ENCODE measurements at regions not wholly inside any gene's neighbourhood (a gene's known extent, or its start where the extent isn't known, plus 50 kb on each side); places are given as distances from the start of the nearest gene placed in this dataset.

DNA sequence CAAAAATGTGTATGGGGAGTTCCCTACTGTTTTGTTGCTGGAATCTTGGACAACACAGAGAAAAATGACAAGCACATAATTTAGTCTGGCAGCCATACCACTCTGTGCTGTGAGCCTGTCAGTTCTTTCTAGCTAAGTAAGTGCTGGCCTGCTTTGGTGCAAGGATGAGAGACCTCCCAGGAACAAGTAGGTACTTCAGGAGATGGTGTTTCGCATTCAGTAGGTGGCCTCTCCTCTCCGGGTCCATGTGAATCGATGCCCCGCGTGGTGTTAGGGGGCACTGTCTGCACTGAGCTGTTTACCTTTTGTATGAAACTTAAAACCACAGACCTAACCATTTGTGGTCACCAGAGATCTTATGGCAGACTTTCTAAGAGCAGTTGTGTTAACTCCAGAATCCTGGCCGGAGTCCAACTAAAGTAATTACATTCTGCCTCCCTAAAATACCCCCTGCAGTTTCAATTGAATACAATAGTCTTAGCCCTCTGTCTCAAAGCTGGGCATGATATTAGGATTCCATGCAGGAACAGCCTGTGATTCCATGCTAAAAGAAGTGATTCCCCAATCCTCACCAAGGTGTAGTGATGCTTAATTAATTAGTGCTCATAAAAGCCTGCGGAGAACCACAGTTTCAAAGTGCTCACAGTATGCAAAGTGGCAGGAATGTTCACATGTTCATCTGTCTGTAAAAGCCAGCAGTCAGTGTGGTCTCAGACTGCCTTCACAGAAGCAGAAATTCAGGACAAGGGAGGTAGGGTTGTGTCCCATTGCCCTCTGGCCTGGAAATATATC is 64.2 kb downstream of the LLPH start:
- no peak for DNase-seq
- no peak for TF ChIP-seq GATA1 (IDR thresholded peaks at IDR 0.05; ENCODE audit: low read depth, low read length)
- TF ChIP-seq POLR2A (IDR thresholded peaks at IDR 0.05; ENCODE audit: low read length) = no peak

DNA sequence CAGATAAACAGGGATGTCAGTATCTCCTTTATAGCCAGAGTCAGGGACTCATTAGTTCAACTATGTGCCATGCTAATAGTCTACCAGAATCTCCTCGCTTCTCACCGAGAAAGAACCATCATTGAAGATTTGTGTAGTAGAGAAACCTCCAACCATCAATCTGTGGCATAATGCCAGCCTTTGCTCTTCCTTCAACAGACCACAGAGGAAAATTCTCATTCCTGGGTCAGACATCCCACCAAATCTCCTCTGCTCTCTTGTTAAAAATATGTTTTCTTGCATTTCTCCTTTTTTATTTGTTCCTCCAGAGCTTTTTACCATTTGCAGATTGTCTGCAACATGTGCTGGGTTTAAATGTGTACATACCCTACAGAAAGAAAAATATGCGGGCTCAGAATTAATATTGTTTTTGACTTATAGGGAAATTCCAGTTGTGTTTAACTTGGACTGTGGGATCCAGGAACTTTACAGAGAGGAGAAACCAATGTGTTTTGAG is 64.9 kb downstream of the LLPH start:
- DNase-seq = no peak
- TF ChIP-seq POLR2A (IDR thresholded peaks at IDR 0.05; ENCODE audit: low read length) (no peak), GATA1 (IDR thresholded peaks at IDR 0.05; ENCODE audit: low read depth, low read length) (no peak)

DNA sequence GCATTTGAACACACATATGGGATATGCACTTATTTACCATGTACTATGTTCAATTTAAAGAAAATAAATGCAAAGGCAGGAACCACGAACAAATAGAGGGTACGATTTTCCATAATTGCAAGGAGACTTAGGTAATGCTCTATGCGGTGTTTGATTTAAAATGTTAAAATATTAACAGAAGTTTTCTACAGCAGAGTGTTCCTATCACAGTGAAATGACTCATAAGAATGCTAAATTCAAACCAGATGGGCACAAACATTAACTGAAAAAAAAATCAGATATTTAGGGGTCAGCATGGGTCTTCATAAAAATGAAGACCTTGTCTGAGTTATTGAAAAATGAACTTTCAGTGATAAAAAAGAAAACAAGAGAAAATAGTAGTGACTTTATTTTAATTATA is 65.4 kb downstream of the LLPH start:
- no peak for DNase-seq
- TF ChIP-seq POLR2A (IDR thresholded peaks at IDR 0.05; ENCODE audit: low read length) (no peak), GATA1 (IDR thresholded peaks at IDR 0.05; ENCODE audit: low read depth, low read length) (no peak)

GRCh38 chr12:66063916-66064315 is 66.6 kb downstream of the LLPH start:
- DNase-seq = no peak
- TF ChIP-seq GATA1 (IDR thresholded peaks at IDR 0.05; ENCODE audit: low read depth, low read length) (no peak), POLR2A (IDR thresholded peaks at IDR 0.05; ENCODE audit: low read length) (no peak)

GRCh38 chr12:66062290-66062625 is 68.3 kb downstream of the LLPH start:
- DNase-seq = no peak
- no peak for TF ChIP-seq GATA1 (IDR thresholded peaks at IDR 0.05; ENCODE audit: low read depth, low read length)
- no peak for TF ChIP-seq POLR2A (IDR thresholded peaks at IDR 0.05; ENCODE audit: low read length)

- no peak for TF ChIP-seq POLR2A (IDR thresholded peaks at IDR 0.05; ENCODE audit: low read length)
- no peak for TF ChIP-seq GATA1 (IDR thresholded peaks at IDR 0.05; ENCODE audit: low read depth, low read length)
- DNase-seq = no peak
These were observed 68.8 kb downstream of the LLPH start for GRCh38 chr12:66061557-66062289.

DNA sequence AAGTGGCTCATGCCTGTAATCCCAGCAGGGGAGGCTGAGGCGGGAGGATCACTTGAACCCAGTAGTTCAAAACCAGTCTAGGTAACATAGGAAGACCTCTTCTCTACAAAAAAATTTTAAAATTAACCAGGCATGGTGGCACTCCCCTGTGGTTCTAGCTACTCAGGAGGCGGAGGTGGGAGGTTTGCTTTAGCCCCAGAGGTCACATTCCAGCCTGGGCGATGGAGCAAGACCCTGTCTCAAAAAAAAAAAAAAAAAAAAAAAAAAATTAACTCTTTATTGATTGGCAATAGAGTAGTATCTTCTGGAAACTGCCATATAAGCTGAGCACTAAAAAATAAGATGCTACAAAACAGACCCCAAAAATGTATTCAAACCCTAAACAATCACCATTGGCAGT is 69.5 kb downstream of the LLPH start:
- TF ChIP-seq GATA1 (IDR thresholded peaks at IDR 0.05; ENCODE audit: low read depth, low read length) (no peak), POLR2A (IDR thresholded peaks at IDR 0.05; ENCODE audit: low read length) (no peak)
- DNase-seq = no peak

DNA sequence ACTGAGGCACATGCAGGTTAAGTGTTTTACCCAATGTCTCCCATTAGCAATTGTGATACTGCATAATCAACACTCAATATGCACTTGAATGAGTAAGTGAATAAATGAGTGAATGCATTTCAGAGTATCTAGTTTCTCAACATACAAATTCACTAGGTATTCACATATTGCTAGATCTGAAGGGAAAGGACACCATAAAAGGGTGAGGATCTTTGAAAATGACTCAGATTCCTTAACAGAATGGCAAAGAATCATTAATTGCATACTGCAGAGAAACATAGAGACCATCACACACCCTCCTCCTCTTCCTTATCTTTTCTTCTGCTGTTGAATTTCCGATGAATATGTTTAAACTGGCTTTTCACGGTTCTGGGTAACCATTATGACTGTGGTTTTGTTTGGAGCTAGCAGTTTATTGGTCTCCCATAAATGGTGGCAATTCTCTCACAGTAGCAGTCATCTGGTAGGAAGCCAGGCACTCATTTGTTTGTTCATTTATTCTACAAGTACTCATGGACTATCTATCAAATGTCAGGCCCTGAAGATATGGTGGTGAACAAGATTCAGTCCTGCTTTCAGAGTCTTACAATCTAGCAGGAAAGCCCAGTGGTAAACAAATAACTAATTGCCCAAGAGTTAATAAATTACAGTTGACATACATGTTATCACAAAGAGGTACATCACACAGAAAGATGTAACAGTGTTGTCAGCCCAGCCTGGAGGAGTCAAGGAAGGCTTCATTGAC is 70.2 kb downstream of the LLPH start:
- TF ChIP-seq GATA1 (IDR thresholded peaks at IDR 0.05; ENCODE audit: low read depth, low read length) (no peak), POLR2A (IDR thresholded peaks at IDR 0.05; ENCODE audit: low read length) (no peak)
- no peak for DNase-seq

DNA sequence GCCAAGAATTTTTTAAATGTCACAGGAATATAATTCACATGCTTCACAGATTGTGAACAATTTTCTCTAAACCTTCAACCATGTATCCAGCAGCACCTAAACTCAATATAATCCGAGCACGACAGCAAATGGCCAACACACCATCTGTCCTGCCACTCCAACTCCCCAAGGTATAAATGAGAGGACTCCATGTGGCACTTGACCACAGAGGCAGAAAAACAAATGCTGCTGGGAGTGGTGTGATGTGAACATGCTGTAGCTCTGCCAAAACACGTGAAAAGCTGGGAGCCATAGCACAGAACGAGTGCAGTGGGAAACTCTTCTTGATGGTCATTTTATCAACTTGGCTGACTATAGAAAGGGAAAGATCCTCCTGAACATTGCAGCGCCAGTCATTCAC is 70.9 kb downstream of the LLPH start:
- DNase-seq = no peak
- TF ChIP-seq GATA1 (IDR thresholded peaks at IDR 0.05; ENCODE audit: low read depth, low read length) (no peak), POLR2A (IDR thresholded peaks at IDR 0.05; ENCODE audit: low read length) (no peak)

DNA sequence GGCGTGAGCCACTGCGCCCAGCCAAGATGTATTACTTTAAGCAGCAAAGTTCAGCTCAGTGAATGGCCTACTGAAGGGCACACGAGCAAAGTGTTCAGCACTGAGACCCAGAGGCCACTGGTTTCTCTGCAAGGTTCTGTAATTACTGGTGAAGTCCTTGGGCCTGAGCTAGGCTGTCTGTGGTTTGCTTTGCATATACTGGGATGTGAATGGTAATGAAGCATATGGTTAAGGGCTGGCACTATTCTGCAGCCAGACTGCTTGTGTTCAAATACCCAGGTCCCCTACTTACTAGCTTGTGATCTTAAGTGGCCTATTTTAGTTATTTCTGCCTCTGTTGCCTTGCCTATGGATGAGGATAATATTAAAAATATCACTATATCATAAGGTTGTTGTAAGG is 72.0 kb downstream of the LLPH start:
- DNase-seq = no peak
- no peak for TF ChIP-seq POLR2A (IDR thresholded peaks at IDR 0.05; ENCODE audit: low read length)
- TF ChIP-seq GATA1 (IDR thresholded peaks at IDR 0.05; ENCODE audit: low read depth, low read length) = no peak

DNA sequence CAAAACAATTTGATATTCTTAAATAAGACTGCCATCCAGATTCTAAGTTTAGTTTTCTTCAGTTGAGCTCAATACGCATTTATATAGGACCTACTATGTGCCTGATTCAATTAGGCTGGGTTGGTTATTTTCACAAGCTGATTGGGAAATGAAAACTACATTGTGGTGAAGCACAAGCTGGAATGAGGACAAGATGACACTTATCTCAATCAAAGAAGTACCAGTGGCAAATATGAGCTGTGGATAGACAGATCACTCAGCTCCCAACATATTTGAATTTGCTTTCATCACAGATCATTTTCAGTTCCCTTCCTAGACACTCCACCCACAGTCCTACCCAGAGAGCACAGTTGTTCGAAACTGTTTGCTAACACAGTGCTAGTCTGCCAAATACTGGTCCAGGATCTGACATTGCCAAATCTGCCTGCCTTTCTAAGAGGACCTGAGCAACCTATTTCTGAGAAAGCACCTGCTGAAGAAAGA is 74.7 kb downstream of the LLPH start:
- DNase-seq = no peak
- TF ChIP-seq GATA1 (IDR thresholded peaks at IDR 0.05; ENCODE audit: low read depth, low read length) (no peak), POLR2A (IDR thresholded peaks at IDR 0.05; ENCODE audit: low read length) (no peak)

- no peak for DNase-seq
- TF ChIP-seq GATA1 (IDR thresholded peaks at IDR 0.05; ENCODE audit: low read depth, low read length) (no peak), POLR2A (IDR thresholded peaks at IDR 0.05; ENCODE audit: low read length) (no peak)
These were observed 77.4 kb downstream of the LLPH start for GRCh38 chr12:66052988-66053615.

DNA sequence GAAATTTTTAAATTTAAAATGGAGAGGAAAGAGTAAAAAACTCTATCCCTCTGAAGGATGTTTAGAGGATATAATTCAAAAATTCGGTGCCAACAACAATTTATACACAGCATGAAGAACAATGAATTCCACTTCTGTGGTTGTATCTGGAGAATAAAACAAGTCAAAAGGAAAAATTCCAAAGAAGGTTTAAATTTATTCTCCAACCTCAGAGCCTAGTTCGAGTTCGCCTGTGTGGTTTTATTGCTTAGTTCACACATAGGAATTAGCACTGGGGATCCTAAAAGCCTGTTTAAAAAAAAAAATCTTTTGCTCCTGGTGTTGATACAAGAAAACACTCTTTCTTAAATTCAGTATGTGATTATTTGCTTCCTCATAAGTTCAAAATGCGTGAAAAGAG is 79.2 kb downstream of the LLPH start:
- no peak for TF ChIP-seq POLR2A (IDR thresholded peaks at IDR 0.05; ENCODE audit: low read length)
- no peak for TF ChIP-seq GATA1 (IDR thresholded peaks at IDR 0.05; ENCODE audit: low read depth, low read length)
- no peak for DNase-seq

- no peak for DNase-seq
- no peak for TF ChIP-seq GATA1 (IDR thresholded peaks at IDR 0.05; ENCODE audit: low read depth, low read length)
These were observed 79.9 kb downstream of the LLPH start for GRCh38 chr12:66050610-66051009.

All from erythroblast (primary cell).